WTC11 (cell line): ENCODE measurements at regions not wholly inside any gene's neighbourhood (a gene's known extent, or its start where the extent isn't known, plus 50 kb on each side); places are given as distances from the start of the nearest gene placed in this dataset.

Source experiments
- ATAC-seq: fragments of 200-7000 bp; cut with Tn5 transposase; 2 replicates; pipeline ENCODE4 v1.10.0; 2021; ENCODE audit warnings: mild to moderate bottlenecking, moderate library complexity
- CTCF ChIA-PET: fragments of 300-600 bp; sonication (Branson Sonifier 250); formaldehyde crosslinking; loops from one replicate; lab custom pipeline; 2021; ENCODE audit warnings: antibody characterized with exemption; lab: Charles Lee
- POLR2A ChIA-PET: fragments of 350-600 bp; sonication (Branson Sonifier 250); formaldehyde crosslinking; loops from one replicate; lab custom pipeline; 2021; ENCODE audit warnings: antibody characterized with exemption; lab: Charles Lee
- DNase-seq: peaks from one replicate; pipeline ENCODE4 v3.0.0; 2021; ENCODE audit warnings: low spot score
- H3K27ac Mint-ChIP-seq: 2 replicates; pipeline ENCODE4 v1.8.0; 2021; ENCODE audit warnings: mixed read lengths
- H3K27me3 Mint-ChIP-seq: 2 replicates; pipeline ENCODE4 v1.8.0; 2021; ENCODE audit warnings: low read depth, mild to moderate bottlenecking, moderate library complexity, mixed read lengths
- H3K36me3 Mint-ChIP-seq: 2 replicates; pipeline ENCODE4 v1.8.0; 2021; ENCODE audit warnings: mixed read lengths
- H3K4me1 Mint-ChIP-seq: 2 replicates; pipeline ENCODE4 v1.8.0; 2022; ENCODE audit warnings: mixed read lengths
- H3K4me3 Mint-ChIP-seq: 2 replicates; pipeline ENCODE4 v1.8.0; 2021; ENCODE audit warnings: mild to moderate bottlenecking, moderate library complexity, mixed read lengths
- H3K9me3 Mint-ChIP-seq: 2 replicates; pipeline ENCODE4 v1.8.0; 2021; ENCODE audit warnings: mixed read lengths
- ATF1 ChIP-seq: sonication (generic); formaldehyde crosslinking; IDR thresholded peaks from 2 replicates; pipeline ENCODE4 v1.8.1; 2023; ENCODE audit warnings: mild to moderate bottlenecking, moderate library complexity, missing genetic modification reagents
- FOXK1 ChIP-seq: sonication (generic); formaldehyde crosslinking; IDR thresholded peaks from 2 replicates; pipeline ENCODE4 v1.8.0; 2022; ENCODE audit warnings: mild to moderate bottlenecking, moderate library complexity, missing genetic modification reagents
- FOXP1 ChIP-seq: sonication (generic); formaldehyde crosslinking; IDR thresholded peaks from 2 replicates; pipeline ENCODE4 v1.8.0; 2022; ENCODE audit warnings: missing genetic modification reagents, mild to moderate bottlenecking, moderate library complexity, borderline replicate concordance
- GRHL2 ChIP-seq: fragments of 250-450 bp; sonication (Bioruptor Pico); IDR thresholded peaks from 2 replicates; pipeline ENCODE4 v1.8.0; 2022; ENCODE audit warnings: mild to moderate bottlenecking, moderate library complexity; ENCODE audit not compliant: insufficient replicate concordance, severe bottlenecking
- GTF2I ChIP-seq: fragments of 250-450 bp; sonication (Bioruptor Pico); conservative IDR thresholded peaks from 2 replicates; pipeline ENCODE4 v1.4.0; 2021; ENCODE audit warnings: mild to moderate bottlenecking
- JAZF1 ChIP-seq: fragments of 250-450 bp; sonication (Bioruptor Pico); IDR thresholded peaks from 2 replicates; pipeline ENCODE4 v1.9.0; 2021; ENCODE audit warnings: moderate library complexity, mild to moderate bottlenecking, inconsistent platforms
- MXD4 ChIP-seq: fragments of 250-450 bp; sonication (Bioruptor Pico); IDR thresholded peaks from 2 replicates; pipeline ENCODE4 v1.8.0; 2021; ENCODE audit warnings: mild to moderate bottlenecking, moderate library complexity, borderline replicate concordance
- NR1H2 ChIP-seq: sonication (generic); formaldehyde crosslinking; IDR thresholded peaks from 2 replicates; pipeline ENCODE4 v1.9.0; 2021; ENCODE audit warnings: mild to moderate bottlenecking, moderate library complexity, missing genetic modification reagents
- NR3C1 ChIP-seq: sonication (generic); formaldehyde crosslinking; conservative IDR thresholded peaks from 2 replicates; pipeline ENCODE4 v1.8.1; 2023; ENCODE audit warnings: low read depth, mild to moderate bottlenecking, missing genetic modification reagents
- SOX15 ChIP-seq: fragments of 250-450 bp; sonication (Bioruptor Pico); IDR thresholded peaks from 2 replicates; pipeline ENCODE4 v1.9.0; 2021; ENCODE audit warnings: mild to moderate bottlenecking
- ZBTB21 ChIP-seq: sonication (generic); formaldehyde crosslinking; IDR thresholded peaks from 2 replicates; pipeline ENCODE4 v1.8.1; 2023; ENCODE audit warnings: mild to moderate bottlenecking, missing genetic modification reagents, borderline replicate concordance
- ZNF263 ChIP-seq: sonication (generic); formaldehyde crosslinking; IDR thresholded peaks from 2 replicates; pipeline ENCODE4 v1.8.1; 2022; ENCODE audit warnings: low read depth, mild to moderate bottlenecking, moderate library complexity, missing genetic modification reagents
- TF ChIP-seq, protein P1 (sequence below): sonication (generic); formaldehyde crosslinking; IDR thresholded peaks from 2 replicates; pipeline ENCODE4 v1.8.1; 2023; ENCODE audit warnings: mild to moderate bottlenecking, missing genetic modification reagents, moderate library complexity
- TF ChIP-seq, protein P2 (sequence below): fragments of 200-600 bp; IDR thresholded peaks from 2 replicates; pipeline ENCODE4 v1.8.0; 2022; ENCODE audit warnings: antibody characterized with exemption
- TF ChIP-seq, protein P3 (sequence below): sonication (generic); formaldehyde crosslinking; IDR thresholded peaks from 2 replicates; pipeline ENCODE4 v1.8.0; 2022; ENCODE audit warnings: mild to moderate bottlenecking, missing genetic modification reagents
- TF ChIP-seq, protein P4 (sequence below): sonication (generic); formaldehyde crosslinking; IDR thresholded peaks from 2 replicates; pipeline ENCODE4 v1.8.1; 2023; ENCODE audit warnings: mild to moderate bottlenecking, missing genetic modification reagents
- TF ChIP-seq, protein P5 (sequence below): fragments of 250-450 bp; sonication (Bioruptor Pico); IDR thresholded peaks from 2 replicates; pipeline ENCODE4 v1.8.0; 2021; ENCODE audit warnings: mild to moderate bottlenecking
- TF ChIP-seq, protein P6 (sequence below): fragments of 250-450 bp; sonication (Bioruptor Pico); IDR thresholded peaks from 2 replicates; pipeline ENCODE4 v1.9.0; 2021; ENCODE audit warnings: mild to moderate bottlenecking
- TF ChIP-seq, protein P7 (sequence below): sonication (generic); formaldehyde crosslinking; IDR thresholded peaks from 2 replicates; pipeline ENCODE4 v1.8.0; 2022; ENCODE audit warnings: mild to moderate bottlenecking, missing genetic modification reagents

DNA sequence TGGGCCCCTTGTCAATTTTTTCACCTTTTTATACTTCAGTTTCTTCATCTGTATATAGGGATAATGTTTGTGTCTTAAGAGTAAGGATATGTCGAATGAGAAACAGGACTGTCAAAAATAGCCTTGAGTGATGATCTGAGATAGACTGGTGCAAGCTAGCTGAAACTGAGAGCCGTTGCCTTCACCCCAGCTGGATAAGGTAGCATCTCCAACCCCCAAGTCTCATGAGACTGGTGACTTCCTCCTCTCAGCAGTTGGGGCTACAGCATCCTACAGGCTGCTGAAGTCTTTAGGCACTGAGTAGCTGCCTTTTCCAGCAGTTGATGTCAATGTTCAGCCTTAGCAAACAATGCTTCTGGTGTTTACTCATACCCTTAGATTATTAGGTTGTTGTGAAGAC is 330.2 kb downstream of the OSTF1 start (continued):
- TF ChIP-seq, protein P1, sequence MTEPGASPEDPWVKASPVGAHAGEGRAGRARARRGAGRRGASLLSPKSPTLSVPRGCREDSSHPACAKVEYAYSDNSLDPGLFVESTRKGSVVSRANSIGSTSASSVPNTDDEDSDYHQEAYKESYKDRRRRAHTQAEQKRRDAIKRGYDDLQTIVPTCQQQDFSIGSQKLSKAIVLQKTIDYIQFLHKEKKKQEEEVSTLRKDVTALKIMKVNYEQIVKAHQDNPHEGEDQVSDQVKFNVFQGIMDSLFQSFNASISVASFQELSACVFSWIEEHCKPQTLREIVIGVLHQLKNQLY (CRISPR knock-in tag) = no peak
- no peak for TF ChIP-seq JAZF1 (CRISPR knock-in tag)
- TF ChIP-seq GTF2I = no peak
- TF ChIP-seq ATF1 (CRISPR knock-in tag) = no peak

DNA sequence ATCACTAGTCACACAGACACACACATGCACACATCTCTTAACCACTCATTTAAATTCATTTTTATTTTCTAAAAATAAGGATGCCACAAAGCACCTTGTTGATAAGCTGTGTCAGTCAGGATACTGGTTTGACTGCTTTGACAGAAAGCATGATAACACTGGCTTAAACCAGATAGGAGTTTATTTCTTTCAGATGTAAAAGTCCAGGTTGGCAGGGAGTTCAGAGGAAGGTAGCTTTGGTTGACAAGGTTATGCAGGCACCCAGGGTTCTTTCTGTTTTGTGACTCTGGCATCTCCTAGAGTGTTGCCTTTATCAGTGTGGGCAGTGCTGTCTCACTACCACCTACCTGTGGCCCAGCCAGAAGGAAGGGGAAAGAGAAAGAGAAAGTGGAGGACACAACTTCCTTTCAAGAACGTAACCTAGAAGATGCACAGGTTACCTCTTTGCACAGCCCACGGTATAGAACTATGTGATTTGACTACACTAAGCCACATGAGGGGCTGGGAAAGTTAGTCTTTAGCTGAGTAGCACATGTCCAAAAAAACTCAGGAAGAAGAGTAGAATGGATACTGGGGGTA is 334.7 kb downstream of the OSTF1 start:
- POLR2A ChIA-PET = no interaction called here
- Mint-ChIP-seq H3K9me3 (peaks cover 5% of the 10 kb centered on the region), H3K4me3 (no peak overlapping the region), H3K36me3 (peaks cover 2% of the 10 kb centered on the region; the same call in 1 of the 2 replicates)
- DNase-seq = no peak
- TF ChIP-seq, protein P2, sequence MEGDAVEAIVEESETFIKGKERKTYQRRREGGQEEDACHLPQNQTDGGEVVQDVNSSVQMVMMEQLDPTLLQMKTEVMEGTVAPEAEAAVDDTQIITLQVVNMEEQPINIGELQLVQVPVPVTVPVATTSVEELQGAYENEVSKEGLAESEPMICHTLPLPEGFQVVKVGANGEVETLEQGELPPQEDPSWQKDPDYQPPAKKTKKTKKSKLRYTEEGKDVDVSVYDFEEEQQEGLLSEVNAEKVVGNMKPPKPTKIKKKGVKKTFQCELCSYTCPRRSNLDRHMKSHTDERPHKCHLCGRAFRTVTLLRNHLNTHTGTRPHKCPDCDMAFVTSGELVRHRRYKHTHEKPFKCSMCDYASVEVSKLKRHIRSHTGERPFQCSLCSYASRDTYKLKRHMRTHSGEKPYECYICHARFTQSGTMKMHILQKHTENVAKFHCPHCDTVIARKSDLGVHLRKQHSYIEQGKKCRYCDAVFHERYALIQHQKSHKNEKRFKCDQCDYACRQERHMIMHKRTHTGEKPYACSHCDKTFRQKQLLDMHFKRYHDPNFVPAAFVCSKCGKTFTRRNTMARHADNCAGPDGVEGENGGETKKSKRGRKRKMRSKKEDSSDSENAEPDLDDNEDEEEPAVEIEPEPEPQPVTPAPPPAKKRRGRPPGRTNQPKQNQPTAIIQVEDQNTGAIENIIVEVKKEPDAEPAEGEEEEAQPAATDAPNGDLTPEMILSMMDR = no peak
- TF ChIP-seq, all 79 proteins: peak for 0
- CTCF ChIA-PET = no interaction called here
- Mint-ChIP-seq H3K27ac (no peak overlapping the region), H3K27me3 (no peaks in the 10 kb centered on the region; the same call in 1 of the 2 replicates), H3K4me1 (peaks cover 12% of the 10 kb centered on the region)
- ATAC-seq = no peak

DNA sequence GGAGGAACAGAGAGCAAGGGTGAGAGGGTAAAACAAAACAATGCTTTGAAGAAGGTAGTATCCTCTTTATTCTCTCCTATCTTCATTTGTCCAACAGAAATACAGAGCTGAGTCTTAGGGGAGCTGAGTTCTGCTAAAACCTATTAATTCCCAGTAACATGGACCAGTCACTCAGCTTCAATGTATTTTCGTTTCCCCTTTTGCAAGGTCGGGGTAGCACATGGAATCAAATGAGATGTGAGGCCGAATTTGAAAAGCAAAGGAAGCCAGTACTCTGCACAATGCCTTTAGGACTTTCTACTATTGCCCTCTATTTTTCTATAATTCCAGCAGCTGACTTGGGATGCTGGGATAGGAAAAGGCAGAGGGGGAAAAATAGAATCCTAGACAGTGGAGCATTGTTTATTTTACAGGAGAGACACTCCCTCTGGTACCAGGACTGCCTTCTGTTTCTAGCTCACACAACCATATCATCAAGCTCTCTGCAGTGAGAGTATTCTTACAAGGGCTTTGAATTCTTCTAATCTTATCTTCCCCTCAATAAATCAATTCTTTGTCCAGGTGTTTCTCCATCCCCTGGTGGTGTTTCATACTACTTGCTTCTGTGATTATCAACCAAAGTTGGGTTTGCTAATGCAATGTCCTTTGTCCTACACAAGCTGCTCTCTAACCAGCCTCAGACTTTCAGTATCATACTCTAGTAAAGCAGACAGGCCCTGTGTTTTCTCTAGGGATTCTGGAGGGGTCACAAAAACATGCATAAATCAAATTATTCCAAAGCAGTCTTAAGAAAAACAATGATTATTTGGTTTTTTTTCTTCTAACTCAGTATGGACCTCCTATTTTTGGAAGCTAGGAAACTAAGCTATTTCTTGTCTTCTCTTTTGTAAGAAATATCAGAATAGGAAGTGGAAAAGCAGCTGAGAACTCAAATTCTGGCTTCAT is 341.5 kb downstream of the OSTF1 start:
- ChIA-PET CTCF (no interaction called here), POLR2A (no interaction called here)
- DNase-seq (no peak), ATAC-seq (no peak)
- peaks cover 5% of the 10 kb centered on the region; the same call in 1 of the 2 replicates for H3K36me3 Mint-ChIP-seq
- H3K27me3 Mint-ChIP-seq = no peaks in the 10 kb centered on the region
- peaks cover 16% of the 10 kb centered on the region for H3K9me3 Mint-ChIP-seq
- peaks cover 6% of the 10 kb centered on the region; the same call in 1 of the 2 replicates for H3K4me1 Mint-ChIP-seq
- no peak overlapping the region for H3K27ac Mint-ChIP-seq
- no peak overlapping the region for H3K4me3 Mint-ChIP-seq
- TF ChIP-seq FOXP1 (CRISPR knock-in tag) (no peak), ZBTB21 (no peak), FOXK1 (CRISPR knock-in tag) (no peak), ZNF263 (CRISPR knock-in tag) (no peak), GRHL2 (CRISPR knock-in tag) (no peak), MXD4 (CRISPR knock-in tag) (no peak), NR1H2 (CRISPR knock-in tag) (no peak), NR3C1 (CRISPR knock-in tag) (no peak), SOX15 (no peak)
- TF ChIP-seq, protein P3, sequence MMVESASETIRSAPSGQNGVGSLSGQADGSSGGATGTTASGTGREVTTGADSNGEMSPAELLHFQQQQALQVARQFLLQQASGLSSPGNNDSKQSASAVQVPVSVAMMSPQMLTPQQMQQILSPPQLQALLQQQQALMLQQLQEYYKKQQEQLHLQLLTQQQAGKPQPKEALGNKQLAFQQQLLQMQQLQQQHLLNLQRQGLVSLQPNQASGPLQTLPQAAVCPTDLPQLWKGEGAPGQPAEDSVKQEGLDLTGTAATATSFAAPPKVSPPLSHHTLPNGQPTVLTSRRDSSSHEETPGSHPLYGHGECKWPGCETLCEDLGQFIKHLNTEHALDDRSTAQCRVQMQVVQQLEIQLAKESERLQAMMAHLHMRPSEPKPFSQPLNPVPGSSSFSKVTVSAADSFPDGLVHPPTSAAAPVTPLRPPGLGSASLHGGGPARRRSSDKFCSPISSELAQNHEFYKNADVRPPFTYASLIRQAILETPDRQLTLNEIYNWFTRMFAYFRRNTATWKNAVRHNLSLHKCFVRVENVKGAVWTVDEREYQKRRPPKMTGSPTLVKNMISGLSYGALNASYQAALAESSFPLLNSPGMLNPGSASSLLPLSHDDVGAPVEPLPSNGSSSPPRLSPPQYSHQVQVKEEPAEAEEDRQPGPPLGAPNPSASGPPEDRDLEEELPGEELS (CRISPR knock-in tag) = no peak
- TF ChIP-seq, protein P4, sequence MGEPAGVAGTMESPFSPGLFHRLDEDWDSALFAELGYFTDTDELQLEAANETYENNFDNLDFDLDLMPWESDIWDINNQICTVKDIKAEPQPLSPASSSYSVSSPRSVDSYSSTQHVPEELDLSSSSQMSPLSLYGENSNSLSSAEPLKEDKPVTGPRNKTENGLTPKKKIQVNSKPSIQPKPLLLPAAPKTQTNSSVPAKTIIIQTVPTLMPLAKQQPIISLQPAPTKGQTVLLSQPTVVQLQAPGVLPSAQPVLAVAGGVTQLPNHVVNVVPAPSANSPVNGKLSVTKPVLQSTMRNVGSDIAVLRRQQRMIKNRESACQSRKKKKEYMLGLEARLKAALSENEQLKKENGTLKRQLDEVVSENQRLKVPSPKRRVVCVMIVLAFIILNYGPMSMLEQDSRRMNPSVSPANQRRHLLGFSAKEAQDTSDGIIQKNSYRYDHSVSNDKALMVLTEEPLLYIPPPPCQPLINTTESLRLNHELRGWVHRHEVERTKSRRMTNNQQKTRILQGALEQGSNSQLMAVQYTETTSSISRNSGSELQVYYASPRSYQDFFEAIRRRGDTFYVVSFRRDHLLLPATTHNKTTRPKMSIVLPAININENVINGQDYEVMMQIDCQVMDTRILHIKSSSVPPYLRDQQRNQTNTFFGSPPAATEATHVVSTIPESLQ = no peak
- TF ChIP-seq, protein P5, sequence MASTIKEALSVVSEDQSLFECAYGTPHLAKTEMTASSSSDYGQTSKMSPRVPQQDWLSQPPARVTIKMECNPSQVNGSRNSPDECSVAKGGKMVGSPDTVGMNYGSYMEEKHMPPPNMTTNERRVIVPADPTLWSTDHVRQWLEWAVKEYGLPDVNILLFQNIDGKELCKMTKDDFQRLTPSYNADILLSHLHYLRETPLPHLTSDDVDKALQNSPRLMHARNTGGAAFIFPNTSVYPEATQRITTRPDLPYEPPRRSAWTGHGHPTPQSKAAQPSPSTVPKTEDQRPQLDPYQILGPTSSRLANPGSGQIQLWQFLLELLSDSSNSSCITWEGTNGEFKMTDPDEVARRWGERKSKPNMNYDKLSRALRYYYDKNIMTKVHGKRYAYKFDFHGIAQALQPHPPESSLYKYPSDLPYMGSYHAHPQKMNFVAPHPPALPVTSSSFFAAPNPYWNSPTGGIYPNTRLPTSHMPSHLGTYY (CRISPR knock-in tag) = no peak
- TF ChIP-seq, protein P6, sequence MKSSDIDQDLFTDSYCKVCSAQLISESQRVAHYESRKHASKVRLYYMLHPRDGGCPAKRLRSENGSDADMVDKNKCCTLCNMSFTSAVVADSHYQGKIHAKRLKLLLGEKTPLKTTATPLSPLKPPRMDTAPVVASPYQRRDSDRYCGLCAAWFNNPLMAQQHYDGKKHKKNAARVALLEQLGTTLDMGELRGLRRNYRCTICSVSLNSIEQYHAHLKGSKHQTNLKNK (CRISPR knock-in tag) = no peak
- TF ChIP-seq, protein P7, sequence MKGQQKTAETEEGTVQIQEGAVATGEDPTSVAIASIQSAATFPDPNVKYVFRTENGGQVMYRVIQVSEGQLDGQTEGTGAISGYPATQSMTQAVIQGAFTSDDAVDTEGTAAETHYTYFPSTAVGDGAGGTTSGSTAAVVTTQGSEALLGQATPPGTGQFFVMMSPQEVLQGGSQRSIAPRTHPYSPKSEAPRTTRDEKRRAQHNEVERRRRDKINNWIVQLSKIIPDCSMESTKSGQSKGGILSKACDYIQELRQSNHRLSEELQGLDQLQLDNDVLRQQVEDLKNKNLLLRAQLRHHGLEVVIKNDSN (CRISPR knock-in tag) = no peak
